ENCODE measurements at regions not wholly inside any gene's neighbourhood (a gene's known extent, or its start where the extent isn't known, plus 50 kb on each side); places are given as distances from the start of the nearest gene placed in this dataset.
A peak's percentile ranks its signal among the peaks of the same experiment; 100 is the strongest.

GRCh38 chr6:166106076-166106686 lies 61.5 kb downstream of the TBXT start:
- Histone ChIP-seq H3K27ac (ENCODE audit: low read length) (no peak overlapping the region), H3K36me3 (replicated peaks; ENCODE audit: insufficient read depth, low read length) (no peaks in the 10 kb centered on the region), H3F3A (ENCODE audit: insufficient read depth, low read length) (no peaks in the 10 kb centered on the region), H4K20me1 (ENCODE audit: insufficient read depth, low read length) (no peaks in the 10 kb centered on the region), H3K4me2 (ENCODE audit: low read depth, low read length) (no peak overlapping the region), H3K4me3 (ENCODE audit: low read length) (no peak overlapping the region), H3K27me3 (replicated peaks; ENCODE audit: insufficient read depth, low read length) (no peaks in the 10 kb centered on the region), H3K9me3 (replicated peaks; ENCODE audit: insufficient read depth, low read length) (no peaks in the 10 kb centered on the region), H3K9me2 (replicated peaks; ENCODE audit: insufficient read depth, low read length) (no peaks in the 10 kb centered on the region), H3K9ac (ENCODE audit: low read length) (no peak overlapping the region), H3K79me2 (ENCODE audit: low read length) (no peaks in the 10 kb centered on the region), H2AFZ (ENCODE audit: low read length) (no peak overlapping the region), H3K4me1 (ENCODE audit: low read length) (0 out of 2 replicates have a peak, but pooled peaks cover 6% of the 10 kb centered on the region)
- TF ChIP-seq EZH2phosphoT487 (IDR thresholded peaks at IDR 0.05; ENCODE audit: low read length) (no peak), EZH2 (optimal IDR thresholded peaks at IDR 0.05; ENCODE audit: low read depth, low read length) (no peak), CTCF (IDR thresholded peaks at IDR 0.05; ENCODE audit: low read length) (peak; percentile 66)
- peak; percentile 57 for DNase-seq

GRCh38 chr6:166105341-166106075 lies 62.1 kb downstream of the TBXT start:
- Histone ChIP-seq H3K9ac (ENCODE audit: low read length) (no peak overlapping the region), H3F3A (ENCODE audit: insufficient read depth, low read length) (no peaks in the 10 kb centered on the region), H4K20me1 (ENCODE audit: insufficient read depth, low read length) (no peaks in the 10 kb centered on the region), H3K4me3 (ENCODE audit: low read length) (no peak overlapping the region), H3K79me2 (ENCODE audit: low read length) (no peaks in the 10 kb centered on the region), H3K9me3 (replicated peaks; ENCODE audit: insufficient read depth, low read length) (no peaks in the 10 kb centered on the region), H2AFZ (ENCODE audit: low read length) (no peak overlapping the region), H3K27me3 (replicated peaks; ENCODE audit: insufficient read depth, low read length) (no peaks in the 10 kb centered on the region), H3K27ac (ENCODE audit: low read length) (no peak overlapping the region), H3K4me2 (ENCODE audit: low read depth, low read length) (no peak overlapping the region), H3K36me3 (replicated peaks; ENCODE audit: insufficient read depth, low read length) (no peaks in the 10 kb centered on the region), H3K4me1 (ENCODE audit: low read length) (0 out of 2 replicates have a peak, but pooled peaks cover 6% of the 10 kb centered on the region), H3K9me2 (replicated peaks; ENCODE audit: insufficient read depth, low read length) (no peaks in the 10 kb centered on the region)
- TF ChIP-seq EZH2 (optimal IDR thresholded peaks at IDR 0.05; ENCODE audit: low read depth, low read length) (no peak), CTCF (IDR thresholded peaks at IDR 0.05; ENCODE audit: low read length) (no peak), EZH2phosphoT487 (IDR thresholded peaks at IDR 0.05; ENCODE audit: low read length) (no peak)
- no peak for DNase-seq

GRCh38 chr6:166104872-166105271 lies 62.8 kb downstream of the TBXT start:
- no peak overlapping the region for H3K27ac ChIP-seq (ENCODE audit: low read length)
- no peak overlapping the region for H3K4me2 ChIP-seq (ENCODE audit: low read depth, low read length)
- H3K79me2 ChIP-seq (ENCODE audit: low read length) = no peaks in the 10 kb centered on the region
- H3K9me3 ChIP-seq (replicated peaks; ENCODE audit: insufficient read depth, low read length) = no peaks in the 10 kb centered on the region
- no peaks in the 10 kb centered on the region for H3K27me3 ChIP-seq (replicated peaks; ENCODE audit: insufficient read depth, low read length)
- H3F3A ChIP-seq (ENCODE audit: insufficient read depth, low read length) = no peaks in the 10 kb centered on the region
- no peak overlapping the region for H3K9ac ChIP-seq (ENCODE audit: low read length)
- no peaks in the 10 kb centered on the region for H3K36me3 ChIP-seq (replicated peaks; ENCODE audit: insufficient read depth, low read length)
- no peaks in the 10 kb centered on the region for H3K9me2 ChIP-seq (replicated peaks; ENCODE audit: insufficient read depth, low read length)
- 0 out of 2 replicates have a peak, but pooled peaks cover 1% of the 10 kb centered on the region for H3K4me1 ChIP-seq (ENCODE audit: low read length)
- no peak for DNase-seq
- no peak overlapping the region for H3K4me3 ChIP-seq (ENCODE audit: low read length)
- TF ChIP-seq CTCF (IDR thresholded peaks at IDR 0.05; ENCODE audit: low read length) (no peak), EZH2 (optimal IDR thresholded peaks at IDR 0.05; ENCODE audit: low read depth, low read length) (no peak), EZH2phosphoT487 (IDR thresholded peaks at IDR 0.05; ENCODE audit: low read length) (no peak)
- no peak overlapping the region for H2AFZ ChIP-seq (ENCODE audit: low read length)
- H4K20me1 ChIP-seq (ENCODE audit: insufficient read depth, low read length) = no peaks in the 10 kb centered on the region

Data from MM.1S (cell line).